H9 (cell line): ENCODE measurements at regions not wholly inside any gene's neighbourhood (a gene's known extent, or its start where the extent isn't known, plus 50 kb on each side); places are given as distances from the start of the nearest gene placed in this dataset.

Experiments
- DNase-seq: peaks from one replicate; pipeline ENCODE4 v3.0.0-alpha.2; 2017
- H2AFZ ChIP-seq: one replicate; pipeline ENCODE4 v1.6.1; 2013; ENCODE audit warnings: mild to moderate bottlenecking, low read length, control low read depth, moderate library complexity
- H2AK5ac ChIP-seq: 2 replicates; pipeline ENCODE4 v1.6.1; 2013; ENCODE audit warnings: low read length, control low read depth, mixed read lengths; ENCODE audit not compliant: insufficient read length
- H2BK120ac ChIP-seq: one replicate; pipeline ENCODE4 v1.6.1; 2013; ENCODE audit warnings: low read depth, mild to moderate bottlenecking, low read length, control low read depth, inconsistent platforms; ENCODE audit not compliant: poor library complexity, severe bottlenecking
- H2BK12ac ChIP-seq: 2 replicates; pipeline ENCODE4 v1.6.1; 2013; ENCODE audit warnings: low read length, control low read depth, mixed read lengths, low read depth; ENCODE audit not compliant: insufficient read length
- H2BK15ac ChIP-seq: 2 replicates; pipeline ENCODE4 v1.6.1; 2013; ENCODE audit warnings: low read depth, low read length, control low read depth
- H2BK20ac ChIP-seq: one replicate; pipeline ENCODE4 v1.6.1; 2013; ENCODE audit warnings: low read depth, mild to moderate bottlenecking, low read length, control low read depth, inconsistent platforms; ENCODE audit not compliant: poor library complexity, severe bottlenecking
- H2BK5ac ChIP-seq: 2 replicates; pipeline ENCODE4 v1.6.1; 2013; ENCODE audit warnings: low read length, control low read depth, mixed read lengths; ENCODE audit not compliant: insufficient read length
- H3K14ac ChIP-seq: 2 replicates; pipeline ENCODE4 v1.6.1; 2013; ENCODE audit warnings: low read length, control low read depth; ENCODE audit not compliant: insufficient read depth
- H3K18ac ChIP-seq: 2 replicates; pipeline ENCODE4 v1.6.1; 2013; ENCODE audit warnings: low read depth, mild to moderate bottlenecking, mixed read lengths, low read length, control low read depth; ENCODE audit not compliant: insufficient read length
- H3K23ac ChIP-seq: 2 replicates; pipeline ENCODE4 v1.6.1; 2013; ENCODE audit warnings: low read length, control low read depth, mixed read lengths, low read depth; ENCODE audit not compliant: insufficient read length
- H3K23me2 ChIP-seq: 2 replicates; pipeline ENCODE4 v1.6.1; 2013; ENCODE audit warnings: low read depth, mild to moderate bottlenecking, mixed read lengths, low read length, control low read depth; ENCODE audit not compliant: insufficient read length, poor library complexity, severe bottlenecking
- H3K27ac ChIP-seq: 2 replicates; pipeline ENCODE4 v1.5.1; 2013; ENCODE audit warnings: low read length, control low read depth, mixed read lengths, low read depth; ENCODE audit not compliant: insufficient read length
- H3K27me3 ChIP-seq: 2 replicates; pipeline ENCODE4 v1.6.1; 2013; ENCODE audit warnings: low read length, control low read depth, inconsistent platforms; ENCODE audit not compliant: insufficient read depth
- H3K4ac ChIP-seq: 2 replicates; pipeline ENCODE4 v1.6.1; 2013; ENCODE audit warnings: low read depth, mild to moderate bottlenecking, control low read depth, inconsistent platforms, low read length, moderate library complexity
- H3K4me1 ChIP-seq: 2 replicates; pipeline ENCODE4 v1.6.1; 2013; ENCODE audit warnings: low read length, control low read depth, inconsistent platforms; ENCODE audit not compliant: insufficient read depth
- H3K4me2 ChIP-seq: 2 replicates; pipeline ENCODE4 v1.6.1; 2013; ENCODE audit warnings: low read length, control low read depth, mixed read lengths; ENCODE audit not compliant: insufficient read length, insufficient read depth
- H3K56ac ChIP-seq: 2 replicates; pipeline ENCODE4 v1.6.1; 2013; ENCODE audit warnings: low read depth, mild to moderate bottlenecking, mixed read lengths, low read length, control low read depth; ENCODE audit not compliant: insufficient read length
- H3K79me1 ChIP-seq: 2 replicates; pipeline ENCODE4 v1.6.1; 2013; ENCODE audit warnings: low read depth, mild to moderate bottlenecking, moderate library complexity, low read length, control low read depth, inconsistent platforms; ENCODE audit not compliant: insufficient read depth, poor library complexity, severe bottlenecking
- H3K79me2 ChIP-seq: 2 replicates; pipeline ENCODE4 v1.6.1; 2013; ENCODE audit warnings: low read length, control low read depth, inconsistent platforms; ENCODE audit not compliant: insufficient read depth
- H3K9ac ChIP-seq: 2 replicates; pipeline ENCODE4 v1.6.1; 2013; ENCODE audit warnings: low read length, control low read depth, mixed read lengths; ENCODE audit not compliant: insufficient read length; ENCODE audit errors: extremely low read depth
- H3K9me3 ChIP-seq: one replicate; pipeline ENCODE4 v1.6.1; 2013; ENCODE audit warnings: low read depth, low read length, inconsistent platforms; ENCODE audit not compliant: control insufficient read depth
- H3T11ph ChIP-seq: one replicate; pipeline ENCODE4 v1.6.1; 2013; ENCODE audit warnings: mild to moderate bottlenecking, low read length, control low read depth, inconsistent platforms
- H4K20me1 ChIP-seq: one replicate; pipeline ENCODE4 v1.6.1; 2013; ENCODE audit not compliant: control insufficient read depth, insufficient read length, insufficient read depth
- H4K5ac ChIP-seq: 2 replicates; pipeline ENCODE4 v1.6.1; 2013; ENCODE audit warnings: low read depth, mild to moderate bottlenecking, mixed read lengths, low read length, control low read depth; ENCODE audit not compliant: insufficient read length
- H4K8ac ChIP-seq: replicated peaks from 2 replicates; pipeline ENCODE4 v1.6.1; 2013; ENCODE audit warnings: low read length, control low read depth, mixed read lengths, low read depth; ENCODE audit not compliant: insufficient read length
- H4K91ac ChIP-seq: 2 replicates; pipeline ENCODE4 v1.6.1; 2013; ENCODE audit warnings: low read depth, mild to moderate bottlenecking, moderate library complexity, mixed read lengths, low read length, control low read depth; ENCODE audit not compliant: insufficient read length
- H3K27ac Mint-ChIP-seq, 3 experiments: 2 replicates in 2 of 3; 3 replicates in 1 of 3; pipeline ENCODE4 v1.8.0; 2020 to 2021; ENCODE audit warnings: mixed read lengths in 3 of 3, mild to moderate bottlenecking in 1 of 3, moderate library complexity in 1 of 3
- H3K27me3 Mint-ChIP-seq: 2 replicates; pipeline ENCODE4 v1.8.0; 2021; ENCODE audit warnings: low read depth, mild to moderate bottlenecking, moderate library complexity, mixed read lengths
- H3K36me3 Mint-ChIP-seq, 3 experiments: 2 replicates in 2 of 3; 3 replicates in 1 of 3; pipeline ENCODE4 v1.8.0; 2020 to 2021; ENCODE audit warnings: low read depth in 3 of 3, mixed read lengths in 3 of 3; ENCODE audit not compliant: insufficient read depth in 1 of 3
- H3K4me1 Mint-ChIP-seq, 2 experiments: 2 replicates each; pipeline ENCODE4 v1.8.0; 2020; ENCODE audit warnings: mixed read lengths in 2 of 2
- H3K4me3 Mint-ChIP-seq, 2 experiments: 2 replicates in 1 of 2; 3 replicates in 1 of 2; pipeline ENCODE4 v1.8.0; 2020 to 2021; ENCODE audit warnings: mild to moderate bottlenecking in 2 of 2, mixed read lengths in 2 of 2, moderate library complexity in 1 of 2
- H3K9me3 Mint-ChIP-seq, 2 experiments: 2 replicates in 1 of 2; 3 replicates in 1 of 2; pipeline ENCODE4 v1.8.0; 2020; ENCODE audit warnings: mild to moderate bottlenecking in 2 of 2, mixed read lengths in 2 of 2, moderate library complexity in 1 of 2
- TF ChIP-seq, protein P1 (sequence below): fragments of 200-600 bp; sonication (generic); conservative IDR thresholded peaks from 3 replicates; pipeline ENCODE4 v1.8.0; 2021; ENCODE audit warnings: antibody characterized with exemption, mild to moderate bottlenecking

DNA sequence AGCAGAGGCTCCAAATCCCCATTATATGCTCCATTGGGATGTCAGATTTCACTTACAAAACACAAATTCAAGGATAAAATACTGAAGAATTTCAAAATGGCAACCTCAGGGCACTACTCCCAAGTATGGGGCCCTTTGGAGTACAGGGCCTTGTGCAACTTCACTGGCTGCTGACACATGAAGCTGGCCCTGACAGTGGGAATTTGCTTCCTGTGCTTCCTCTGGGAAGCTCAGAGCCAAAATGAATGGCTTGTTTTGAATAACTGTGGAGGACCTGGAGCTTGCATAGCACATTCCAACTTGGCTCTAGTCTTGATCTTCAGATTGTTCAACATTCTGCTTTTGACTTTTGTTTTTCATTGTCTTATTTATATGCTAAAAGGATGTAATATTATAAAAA is 52.3 kb upstream of the HNF1B start:
- H2BK5ac ChIP-seq, result no peak overlapping the region
- no peaks in the 10 kb centered on the region for H3K79me1 ChIP-seq
- no peak overlapping the region for H3K4ac ChIP-seq
- H2AK5ac ChIP-seq, result no peak overlapping the region
- H3K79me2 ChIP-seq, result no peaks in the 10 kb centered on the region
- peaks cover 8 to 17% of the 10 kb centered on the region in 2 experiments for H3K4me1 Mint-ChIP-seq
- H4K5ac ChIP-seq, result no peak overlapping the region
- no peak overlapping the region for H2AFZ ChIP-seq
- H3K4me3 Mint-ChIP-seq, result no peak overlapping the region
- H3K9me3 Mint-ChIP-seq, result peaks cover 6 to 11% of the 10 kb centered on the region in 2 experiments; a peak in 4 of 5 replicates
- H2BK120ac ChIP-seq, result no peak overlapping the region
- H4K20me1 ChIP-seq, result peaks cover 3% of the 10 kb centered on the region
- no peak overlapping the region for H3K14ac ChIP-seq
- H3K23ac ChIP-seq, result no peak overlapping the region
- no peaks in the 10 kb centered on the region for H3K9me3 ChIP-seq
- H3K4me1 ChIP-seq, result no peaks in the 10 kb centered on the region
- H3K27ac Mint-ChIP-seq, result no peak overlapping the region
- peaks cover 5 to 7% (median 6%) of the 10 kb centered on the region in 3 experiments; a peak in 5 of 7 replicates for H3K36me3 Mint-ChIP-seq
- H3K18ac ChIP-seq, result no peak overlapping the region
- no peak overlapping the region for H2BK20ac ChIP-seq
- TF ChIP-seq, protein P1, sequence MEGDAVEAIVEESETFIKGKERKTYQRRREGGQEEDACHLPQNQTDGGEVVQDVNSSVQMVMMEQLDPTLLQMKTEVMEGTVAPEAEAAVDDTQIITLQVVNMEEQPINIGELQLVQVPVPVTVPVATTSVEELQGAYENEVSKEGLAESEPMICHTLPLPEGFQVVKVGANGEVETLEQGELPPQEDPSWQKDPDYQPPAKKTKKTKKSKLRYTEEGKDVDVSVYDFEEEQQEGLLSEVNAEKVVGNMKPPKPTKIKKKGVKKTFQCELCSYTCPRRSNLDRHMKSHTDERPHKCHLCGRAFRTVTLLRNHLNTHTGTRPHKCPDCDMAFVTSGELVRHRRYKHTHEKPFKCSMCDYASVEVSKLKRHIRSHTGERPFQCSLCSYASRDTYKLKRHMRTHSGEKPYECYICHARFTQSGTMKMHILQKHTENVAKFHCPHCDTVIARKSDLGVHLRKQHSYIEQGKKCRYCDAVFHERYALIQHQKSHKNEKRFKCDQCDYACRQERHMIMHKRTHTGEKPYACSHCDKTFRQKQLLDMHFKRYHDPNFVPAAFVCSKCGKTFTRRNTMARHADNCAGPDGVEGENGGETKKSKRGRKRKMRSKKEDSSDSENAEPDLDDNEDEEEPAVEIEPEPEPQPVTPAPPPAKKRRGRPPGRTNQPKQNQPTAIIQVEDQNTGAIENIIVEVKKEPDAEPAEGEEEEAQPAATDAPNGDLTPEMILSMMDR, result no peak
- no peaks in the 10 kb centered on the region for H3K27me3 Mint-ChIP-seq
- H3K4me2 ChIP-seq, result no peak overlapping the region
- H3K9ac ChIP-seq, result no peak overlapping the region
- no peak for DNase-seq
- no peak overlapping the region for H2BK12ac ChIP-seq
- no peak overlapping the region for H3K27ac ChIP-seq
- H4K8ac ChIP-seq, result no peak overlapping the region
- no peak overlapping the region for H3K56ac ChIP-seq
- H3K23me2 ChIP-seq, result no peaks in the 10 kb centered on the region
- H3K27me3 ChIP-seq, result no peaks in the 10 kb centered on the region
- no peak overlapping the region for H3T11ph ChIP-seq
- H2BK15ac ChIP-seq, result no peak overlapping the region
- no peak overlapping the region for H4K91ac ChIP-seq
